ENCODE measurements at regions not wholly inside any gene's neighbourhood (a gene's known extent, or its start where the extent isn't known, plus 50 kb on each side); places are given as distances from the start of the nearest gene placed in this dataset.

GRCh38 chr2:3040066-3040428 is 337.6 kb downstream of the EIPR1 start:
- ATAC-seq: no peak
- BruUV-seq (replicated peaks): no TSS peak
- Histone ChIP-seq H3K36me3 (ENCODE audit: control insufficient read depth in 1 of 2, insufficient read depth in 2 of 2, low read length in 2 of 2) (no peaks in the 10 kb centered on the region), H3K9me2 (ENCODE audit: insufficient read depth) (no peaks in the 10 kb centered on the region), H4K20me1 (ENCODE audit: insufficient read depth) (no peaks in the 10 kb centered on the region), H3K4me1 (ENCODE audit: control insufficient read depth in 1 of 2, insufficient read depth in 2 of 2, low read length in 2 of 2) (no peaks in the 10 kb centered on the region), H3K27me3 (ENCODE audit: insufficient read depth, low read length) (no peaks in the 10 kb centered on the region), H3K9ac (ENCODE audit: low read length) (no peak overlapping the region), H3K4me2 (ENCODE audit: low read length) (no peak overlapping the region), H3K9me3 (ENCODE audit: control insufficient read depth in 1 of 2, insufficient read depth in 1 of 2, low read depth in 1 of 2, low read length in 2 of 2) (no peaks in the 10 kb centered on the region), H2AFZ (ENCODE audit: low read depth, low read length, poor library complexity, severe bottlenecking) (no peak overlapping the region), H3K79me2 (ENCODE audit: insufficient read depth, low read length) (no peaks in the 10 kb centered on the region), H3K27ac (ENCODE audit: low read depth, low read length) (no peak overlapping the region), H3K4me3 (replicated peaks in 1 of 2; ENCODE audit: low read depth in 1 of 2, low read length in 2 of 2) (no peak overlapping the region)
- RAD21 ChIA-PET (ENCODE audit: low non-redundant PET in 1 of 2, low total read pairs in 2 of 2, uncharacterized antibody in 2 of 2, unreplicated experiment in 2 of 2): no interaction called here
- no peak for TF ChIP-seq YY1 (IDR thresholded peaks at IDR 0.05; ENCODE audit: extremely low read depth, insufficient replicate concordance, low read depth, low read length)
- CTCF ChIA-PET: no interaction called here
- intact Hi-C loops (cut with micrococcal nuclease): no loop called here
- POLR2A ChIA-PET: no interaction called here
- DNase-seq (ENCODE audit: low read depth, low spot score): no peak

GRCh38 chr2:3039188-3040065 is 338.2 kb downstream of the EIPR1 start:
- H3K9me2 ChIP-seq (ENCODE audit: insufficient read depth): no peaks in the 10 kb centered on the region
- no peak overlapping the region for H3K9ac ChIP-seq (ENCODE audit: low read length)
- no peaks in the 10 kb centered on the region for H3K9me3 ChIP-seq (ENCODE audit: control insufficient read depth in 1 of 2, insufficient read depth in 1 of 2, low read depth in 1 of 2, low read length in 2 of 2)
- BruUV-seq (replicated peaks): no TSS peak
- POLR2A ChIA-PET: no interaction called here
- H3K27ac ChIP-seq (ENCODE audit: low read depth, low read length): no peak overlapping the region
- no peak for ATAC-seq
- RAD21 ChIA-PET (ENCODE audit: low non-redundant PET in 1 of 2, low total read pairs in 2 of 2, uncharacterized antibody in 2 of 2, unreplicated experiment in 2 of 2): no interaction called here
- no peaks in the 10 kb centered on the region for H3K79me2 ChIP-seq (ENCODE audit: insufficient read depth, low read length)
- CTCF ChIA-PET: no interaction called here
- H3K36me3 ChIP-seq (ENCODE audit: control insufficient read depth in 1 of 2, insufficient read depth in 2 of 2, low read length in 2 of 2): no peaks in the 10 kb centered on the region
- H3K4me1 ChIP-seq (ENCODE audit: control insufficient read depth in 1 of 2, insufficient read depth in 2 of 2, low read length in 2 of 2): no peaks in the 10 kb centered on the region
- H2AFZ ChIP-seq (ENCODE audit: low read depth, low read length, poor library complexity, severe bottlenecking): no peak overlapping the region
- H3K4me3 ChIP-seq (replicated peaks in 1 of 2; ENCODE audit: low read depth in 1 of 2, low read length in 2 of 2): no peak overlapping the region
- no peak for TF ChIP-seq JUND (IDR thresholded peaks at IDR 0.05)
- no peak for TF ChIP-seq ELF1 (IDR thresholded peaks at IDR 0.05; ENCODE audit: borderline replicate concordance, low read depth)
- no peak for TF ChIP-seq TCF7L2 (IDR thresholded peaks at IDR 0.05; ENCODE audit: borderline replicate concordance, extremely low read depth, insufficient read depth, insufficient read length)
- TF ChIP-seq CTCF (IDR thresholded peaks at IDR 0.05 in 2 of 3, conservative IDR thresholded peaks at IDR 0.05 in 1 of 3; ENCODE audit: borderline replicate concordance in 1 of 3, insufficient read depth in 1 of 3, low read depth in 2 of 3, low read length in 2 of 3): no peak
- no peak for TF ChIP-seq ATF3 (IDR thresholded peaks at IDR 0.05)
- no peak for TF ChIP-seq SRF (IDR thresholded peaks at IDR 0.05; ENCODE audit: low read depth)
- no peak for TF ChIP-seq ZNF274 (IDR thresholded peaks at IDR 0.05; ENCODE audit: low read depth, low read length)
- TF ChIP-seq MAX (IDR thresholded peaks at IDR 0.05): no peak
- H3K27me3 ChIP-seq (ENCODE audit: insufficient read depth, low read length): 0 out of 2 replicates have a peak, but pooled peaks cover under 1% of the 10 kb centered on the region
- H3K4me2 ChIP-seq (ENCODE audit: low read length): no peak overlapping the region
- H4K20me1 ChIP-seq (ENCODE audit: insufficient read depth): no peaks in the 10 kb centered on the region
- no peak for DNase-seq (ENCODE audit: low read depth, low spot score)
- intact Hi-C loops (cut with micrococcal nuclease): no loop called here

Data from HCT116 (cell line).